ENCODE measurements at regions not wholly inside any gene's neighbourhood (a gene's known extent, or its start where the extent isn't known, plus 50 kb on each side); places are given as distances from the start of the nearest gene placed in this dataset.

DNA sequence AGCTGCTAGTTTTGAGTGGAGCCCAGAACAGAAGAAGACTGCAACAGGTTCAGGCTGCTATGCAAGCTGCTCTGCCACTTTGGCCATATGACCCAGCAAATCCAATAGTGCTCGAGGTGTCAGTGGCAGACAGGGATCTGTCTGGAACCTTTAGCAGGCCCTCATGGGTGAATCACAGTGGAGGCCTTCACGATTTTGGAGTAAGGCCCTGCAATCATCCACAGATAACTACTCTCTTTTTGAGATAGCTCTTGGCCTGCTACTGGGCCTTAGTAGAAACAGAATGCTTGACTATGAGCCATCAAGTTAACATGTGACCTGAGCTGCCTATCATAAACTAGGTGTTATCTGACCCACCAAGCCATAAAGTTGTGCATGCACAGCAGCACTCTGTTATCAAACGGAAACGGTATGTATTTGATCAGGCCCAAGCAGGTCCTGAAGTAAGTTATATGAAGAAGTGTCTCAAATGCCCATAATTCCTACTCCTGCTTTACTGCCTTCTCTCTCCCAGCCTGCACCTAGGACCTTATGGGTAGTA lies 116.9 kb upstream of the CCDC196 start:
- no peaks in the 10 kb centered on the region for H3K9me3 ChIP-seq (ENCODE audit: insufficient read depth, low read length)
- H2AFZ ChIP-seq (ENCODE audit: low read depth, low read length, severe bottlenecking) = no peak overlapping the region
- H3K4me3 ChIP-seq (ENCODE audit: insufficient read depth, low read length, poor library complexity, severe bottlenecking) = no peak overlapping the region
- H3K9me2 ChIP-seq (replicated peaks; ENCODE audit: insufficient read depth, low read length) = no peaks in the 10 kb centered on the region
- no peaks in the 10 kb centered on the region for H3K27me3 ChIP-seq (ENCODE audit: low read length)
- no peaks in the 10 kb centered on the region for H3K79me2 ChIP-seq (ENCODE audit: insufficient read depth, low read length)
- no peak overlapping the region for H3K9ac ChIP-seq (ENCODE audit: low read length)
- no peak overlapping the region for H3K4me2 ChIP-seq (ENCODE audit: low read depth, low read length, poor library complexity, severe bottlenecking)
- H4K20me1 ChIP-seq (ENCODE audit: low read depth, low read length) = no peaks in the 10 kb centered on the region
- no peaks in the 10 kb centered on the region for H3K36me3 ChIP-seq (ENCODE audit: low read length)
- H3K27ac ChIP-seq (ENCODE audit: low read depth, low read length) = no peak overlapping the region
- H3F3A ChIP-seq (ENCODE audit: insufficient read depth) = no peaks in the 10 kb centered on the region
- TF ChIP-seq EZH2phosphoT487 (conservative IDR thresholded peaks at IDR 0.05; ENCODE audit: low read length) = no peak
- TF ChIP-seq, protein P1, sequence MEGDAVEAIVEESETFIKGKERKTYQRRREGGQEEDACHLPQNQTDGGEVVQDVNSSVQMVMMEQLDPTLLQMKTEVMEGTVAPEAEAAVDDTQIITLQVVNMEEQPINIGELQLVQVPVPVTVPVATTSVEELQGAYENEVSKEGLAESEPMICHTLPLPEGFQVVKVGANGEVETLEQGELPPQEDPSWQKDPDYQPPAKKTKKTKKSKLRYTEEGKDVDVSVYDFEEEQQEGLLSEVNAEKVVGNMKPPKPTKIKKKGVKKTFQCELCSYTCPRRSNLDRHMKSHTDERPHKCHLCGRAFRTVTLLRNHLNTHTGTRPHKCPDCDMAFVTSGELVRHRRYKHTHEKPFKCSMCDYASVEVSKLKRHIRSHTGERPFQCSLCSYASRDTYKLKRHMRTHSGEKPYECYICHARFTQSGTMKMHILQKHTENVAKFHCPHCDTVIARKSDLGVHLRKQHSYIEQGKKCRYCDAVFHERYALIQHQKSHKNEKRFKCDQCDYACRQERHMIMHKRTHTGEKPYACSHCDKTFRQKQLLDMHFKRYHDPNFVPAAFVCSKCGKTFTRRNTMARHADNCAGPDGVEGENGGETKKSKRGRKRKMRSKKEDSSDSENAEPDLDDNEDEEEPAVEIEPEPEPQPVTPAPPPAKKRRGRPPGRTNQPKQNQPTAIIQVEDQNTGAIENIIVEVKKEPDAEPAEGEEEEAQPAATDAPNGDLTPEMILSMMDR (IDR thresholded peaks at IDR 0.05; ENCODE audit: insufficient read depth, low read length, poor library complexity, severe bottlenecking) = no peak

DNA sequence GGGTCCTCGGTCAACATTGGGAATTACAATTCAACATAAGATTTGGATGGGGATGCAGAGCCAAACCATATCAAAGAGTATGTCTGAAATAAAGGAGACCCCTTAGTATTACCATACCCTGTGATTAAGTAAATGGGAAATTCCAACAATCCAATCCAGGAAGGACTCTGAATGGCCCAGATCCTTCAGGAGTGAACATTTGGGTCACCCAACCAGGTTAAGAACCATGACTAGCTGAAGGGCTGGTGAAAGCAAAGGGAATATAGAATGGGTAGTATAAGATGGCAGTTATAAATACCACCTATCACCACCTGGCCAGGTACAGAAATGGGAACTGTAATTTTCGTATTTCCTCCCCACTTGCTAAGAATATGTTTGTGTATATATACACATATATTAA lies 114.4 kb upstream of the CCDC196 start:
- Histone ChIP-seq H3K27ac (ENCODE audit: low read depth, low read length) (no peak overlapping the region), H3K36me3 (ENCODE audit: low read length) (no peaks in the 10 kb centered on the region), H3K9me2 (replicated peaks; ENCODE audit: insufficient read depth, low read length) (no peaks in the 10 kb centered on the region), H3K79me2 (ENCODE audit: insufficient read depth, low read length) (no peaks in the 10 kb centered on the region), H3K27me3 (ENCODE audit: low read length) (no peaks in the 10 kb centered on the region), H3K4me2 (ENCODE audit: low read depth, low read length, poor library complexity, severe bottlenecking) (no peak overlapping the region), H3K4me3 (ENCODE audit: insufficient read depth, low read length, poor library complexity, severe bottlenecking) (no peak overlapping the region), H3K9me3 (ENCODE audit: insufficient read depth, low read length) (no peaks in the 10 kb centered on the region), H2AFZ (ENCODE audit: low read depth, low read length, severe bottlenecking) (no peak overlapping the region), H3F3A (ENCODE audit: insufficient read depth) (no peaks in the 10 kb centered on the region), H3K9ac (ENCODE audit: low read length) (no peak overlapping the region), H4K20me1 (ENCODE audit: low read depth, low read length) (no peaks in the 10 kb centered on the region)
- TF ChIP-seq EZH2phosphoT487 (conservative IDR thresholded peaks at IDR 0.05; ENCODE audit: low read length) = no peak
- TF ChIP-seq, protein P1 (IDR thresholded peaks at IDR 0.05; ENCODE audit: insufficient read depth, low read length, poor library complexity, severe bottlenecking) = no peak

DNA sequence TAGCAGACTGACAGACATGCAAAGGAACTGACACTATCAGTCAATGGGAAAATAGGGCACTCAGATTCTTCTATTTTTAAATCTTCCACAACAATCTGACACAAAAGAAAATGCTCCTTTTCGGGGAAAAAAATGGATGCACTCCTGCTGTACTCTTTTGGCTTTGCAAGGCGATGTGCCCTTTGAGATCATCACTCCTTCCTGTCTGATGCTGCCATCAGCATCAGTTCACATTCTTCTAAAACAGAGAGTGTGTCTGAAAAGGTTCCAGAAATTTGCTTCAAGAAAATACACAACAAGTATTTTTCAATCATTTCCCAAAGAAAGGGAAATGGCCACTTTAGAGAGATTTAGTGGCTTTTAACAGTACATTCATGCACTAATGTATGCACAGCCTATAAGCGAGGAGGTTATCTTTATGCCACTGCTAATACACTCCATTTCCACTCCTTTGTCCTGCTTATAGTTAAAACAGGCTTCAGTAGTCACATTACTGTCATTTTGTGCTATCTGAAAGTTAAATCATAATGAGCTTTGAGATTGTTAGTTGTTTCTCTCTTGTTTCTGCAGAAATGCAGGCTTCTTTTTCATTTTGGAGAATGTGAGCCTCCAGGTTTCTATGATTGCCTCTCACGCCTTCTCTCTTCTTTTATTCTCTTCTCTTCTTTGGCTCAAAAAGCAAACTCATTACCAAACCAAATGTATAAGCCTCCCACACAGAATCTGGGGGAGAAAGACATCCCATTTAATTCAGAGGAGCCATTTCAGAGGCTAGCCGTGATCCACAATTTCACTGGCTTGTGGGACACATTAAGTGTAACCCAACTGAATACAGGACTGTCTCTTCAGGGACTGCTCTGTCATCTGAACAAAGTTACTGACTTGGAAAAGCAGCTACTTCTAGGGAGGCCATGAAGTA lies 110.9 kb upstream of the CCDC196 start:
- no peaks in the 10 kb centered on the region for H4K20me1 ChIP-seq (ENCODE audit: low read depth, low read length)
- TF ChIP-seq EZH2phosphoT487 (conservative IDR thresholded peaks at IDR 0.05; ENCODE audit: low read length) = no peak
- TF ChIP-seq, protein P1 (IDR thresholded peaks at IDR 0.05; ENCODE audit: insufficient read depth, low read length, poor library complexity, severe bottlenecking) = no peak
- H3K36me3 ChIP-seq (ENCODE audit: low read length) = no peaks in the 10 kb centered on the region
- no peaks in the 10 kb centered on the region for H3K9me3 ChIP-seq (ENCODE audit: insufficient read depth, low read length)
- H3F3A ChIP-seq (ENCODE audit: insufficient read depth) = no peaks in the 10 kb centered on the region
- H3K27me3 ChIP-seq (ENCODE audit: low read length) = no peaks in the 10 kb centered on the region
- no peaks in the 10 kb centered on the region for H3K79me2 ChIP-seq (ENCODE audit: insufficient read depth, low read length)
- no peak overlapping the region for H3K27ac ChIP-seq (ENCODE audit: low read depth, low read length)
- no peak overlapping the region for H3K4me2 ChIP-seq (ENCODE audit: low read depth, low read length, poor library complexity, severe bottlenecking)
- H2AFZ ChIP-seq (ENCODE audit: low read depth, low read length, severe bottlenecking) = no peak overlapping the region
- no peak overlapping the region for H3K4me3 ChIP-seq (ENCODE audit: insufficient read depth, low read length, poor library complexity, severe bottlenecking)
- no peaks in the 10 kb centered on the region for H3K9me2 ChIP-seq (replicated peaks; ENCODE audit: insufficient read depth, low read length)
- H3K9ac ChIP-seq (ENCODE audit: low read length) = no peak overlapping the region

Measured in SU-DHL-6 (cell line).